ENCODE measurements at regions not wholly inside any gene's neighbourhood (a gene's known extent, or its start where the extent isn't known, plus 50 kb on each side); places are given as distances from the start of the nearest gene placed in this dataset.

DNA sequence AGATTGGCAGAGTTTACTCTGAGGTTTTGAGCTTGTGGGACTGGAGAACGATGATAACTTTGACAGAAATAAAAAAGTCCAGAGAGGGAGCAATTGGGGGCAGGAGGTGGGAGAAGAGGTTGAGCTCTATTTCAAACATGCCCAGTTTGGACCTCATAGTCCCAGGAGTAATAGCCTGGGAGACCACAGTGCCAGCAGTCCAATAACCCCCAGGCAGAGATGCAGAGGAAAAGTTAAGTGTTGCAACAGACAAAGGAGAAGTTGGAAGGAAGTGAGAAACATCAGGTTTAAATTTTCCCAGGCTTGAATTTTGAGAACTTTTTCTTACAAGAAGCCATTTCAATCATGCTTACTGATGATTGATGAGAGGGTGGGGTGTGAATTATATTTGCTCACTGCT is 117.0 kb upstream of the GHR start:
- no peak for TF ChIP-seq POLR2AphosphoS5 (IDR thresholded peaks at IDR 0.05; ENCODE audit: low read depth, low read length)
- TF ChIP-seq POLR2A (IDR thresholded peaks at IDR 0.05; ENCODE audit: low read depth, low read length) = no peak

Measured in GM12891 (cell line).